ENCODE measurements at regions not wholly inside any gene's neighbourhood (a gene's known extent, or its start where the extent isn't known, plus 50 kb on each side); places are given as distances from the start of the nearest gene placed in this dataset.

GRCh38 chr11:81010631-81011030, 1569.8 kb upstream of the TENM4 start:
- Mint-ChIP-seq H3K4me3 (no peak overlapping the region), H3K27ac (ENCODE audit: unreplicated experiment) (no peak overlapping the region), H3K4me1 (no peaks in the 10 kb centered on the region), H3K27me3 (ENCODE audit: low read depth) (no peaks in the 10 kb centered on the region), H3K36me3 (ENCODE audit: low read depth) (no peaks in the 10 kb centered on the region), H3K9me3 (peaks cover 7% of the 10 kb centered on the region)
- DNase-seq (ENCODE audit: low read depth, low spot score), result no peak
- no peak for TF ChIP-seq CTCF (conservative IDR thresholded peaks at IDR 0.05)

DNA sequence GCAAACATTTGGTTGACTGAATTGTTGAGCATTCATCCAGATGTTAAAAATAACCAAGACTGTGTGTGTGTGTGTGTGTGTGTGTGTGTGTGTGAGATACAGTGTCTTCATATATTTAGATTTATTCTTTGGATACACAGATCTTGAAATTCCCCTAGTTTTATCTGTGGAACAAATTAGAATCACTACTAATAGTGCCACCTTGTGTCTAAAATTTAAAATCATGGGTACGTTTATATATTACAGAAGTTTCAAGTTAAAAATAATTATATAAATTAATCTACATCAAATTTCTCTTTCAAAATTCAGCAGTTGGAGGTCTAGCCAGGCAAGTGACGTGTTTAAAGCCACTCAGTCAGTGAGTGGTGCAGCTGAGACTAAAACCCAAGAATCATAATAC, 1566.2 kb upstream of the TENM4 start:
- H3K4me3 Mint-ChIP-seq, result no peak overlapping the region
- H3K4me1 Mint-ChIP-seq, result no peaks in the 10 kb centered on the region
- TF ChIP-seq CTCF (conservative IDR thresholded peaks at IDR 0.05), result peak; percentile 55
- H3K36me3 Mint-ChIP-seq (ENCODE audit: low read depth), result no peaks in the 10 kb centered on the region
- DNase-seq (ENCODE audit: low read depth, low spot score), result no peak
- peaks cover 4% of the 10 kb centered on the region for H3K9me3 Mint-ChIP-seq
- no peaks in the 10 kb centered on the region for H3K27me3 Mint-ChIP-seq (ENCODE audit: low read depth)
- H3K27ac Mint-ChIP-seq (ENCODE audit: unreplicated experiment), result no peak overlapping the region

- no peaks in the 10 kb centered on the region for H3K9me3 Mint-ChIP-seq
- H3K36me3 Mint-ChIP-seq (ENCODE audit: low read depth), result no peaks in the 10 kb centered on the region
- no peak overlapping the region for H3K4me3 Mint-ChIP-seq
- DNase-seq (ENCODE audit: low read depth, low spot score), result no peak
- no peaks in the 10 kb centered on the region for H3K27me3 Mint-ChIP-seq (ENCODE audit: low read depth)
- H3K27ac Mint-ChIP-seq (ENCODE audit: unreplicated experiment), result no peak overlapping the region
- H3K4me1 Mint-ChIP-seq, result no peaks in the 10 kb centered on the region
- no peak for TF ChIP-seq CTCF (conservative IDR thresholded peaks at IDR 0.05)
Measured at GRCh38 chr11:81005595-81005994, 1564.8 kb upstream of the TENM4 start.

DNA sequence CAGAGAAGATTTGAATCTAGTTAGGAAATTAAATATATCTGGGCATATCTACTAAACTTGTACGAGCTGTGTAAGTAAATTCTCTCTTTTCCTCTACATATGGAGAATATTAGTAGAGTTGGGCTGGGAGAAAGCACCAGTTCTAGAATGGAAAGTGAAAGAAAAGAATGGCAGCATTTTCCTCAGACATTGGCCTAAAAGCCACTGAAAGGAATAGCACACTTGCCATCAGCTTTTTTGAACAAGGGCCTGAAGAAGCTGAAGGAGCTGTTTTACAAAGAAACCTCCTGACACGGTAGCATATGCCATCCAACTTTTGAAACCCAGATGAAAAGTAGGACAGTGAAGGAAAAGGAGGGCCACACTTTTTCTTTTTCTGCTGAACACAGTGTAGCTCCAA, 1563.7 kb upstream of the TENM4 start:
- no peaks in the 10 kb centered on the region for H3K9me3 Mint-ChIP-seq
- no peaks in the 10 kb centered on the region for H3K27me3 Mint-ChIP-seq (ENCODE audit: low read depth)
- H3K4me3 Mint-ChIP-seq, result no peak overlapping the region
- no peaks in the 10 kb centered on the region for H3K36me3 Mint-ChIP-seq (ENCODE audit: low read depth)
- H3K27ac Mint-ChIP-seq (ENCODE audit: unreplicated experiment), result no peak overlapping the region
- no peak for TF ChIP-seq CTCF (conservative IDR thresholded peaks at IDR 0.05)
- no peaks in the 10 kb centered on the region for H3K4me1 Mint-ChIP-seq
- no peak for DNase-seq (ENCODE audit: low read depth, low spot score)

DNA sequence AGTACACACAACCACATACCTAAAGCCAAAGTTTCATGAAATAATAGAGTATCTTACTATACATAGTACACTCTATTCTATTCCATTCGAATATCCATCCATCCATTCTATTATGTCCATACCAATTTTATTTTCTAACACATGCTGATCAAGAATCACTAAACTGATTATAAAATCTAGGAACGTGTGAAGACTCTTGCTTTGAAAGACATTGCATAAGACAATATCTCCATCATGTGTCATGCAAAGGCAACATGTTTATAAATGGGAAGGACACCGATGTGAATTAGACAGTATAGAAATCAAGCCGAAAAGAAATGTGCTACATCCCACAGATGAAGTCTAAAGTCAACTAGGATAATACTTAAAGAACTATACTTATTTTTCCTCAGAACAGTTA, 1561.5 kb upstream of the TENM4 start:
- H3K9me3 Mint-ChIP-seq, result no peaks in the 10 kb centered on the region
- no peak overlapping the region for H3K27ac Mint-ChIP-seq (ENCODE audit: unreplicated experiment)
- H3K4me1 Mint-ChIP-seq, result peaks cover 3% of the 10 kb centered on the region
- no peaks in the 10 kb centered on the region for H3K27me3 Mint-ChIP-seq (ENCODE audit: low read depth)
- no peaks in the 10 kb centered on the region for H3K36me3 Mint-ChIP-seq (ENCODE audit: low read depth)
- no peak overlapping the region for H3K4me3 Mint-ChIP-seq
- no peak for TF ChIP-seq CTCF (conservative IDR thresholded peaks at IDR 0.05)
- DNase-seq (ENCODE audit: low read depth, low spot score), result no peak

DNA sequence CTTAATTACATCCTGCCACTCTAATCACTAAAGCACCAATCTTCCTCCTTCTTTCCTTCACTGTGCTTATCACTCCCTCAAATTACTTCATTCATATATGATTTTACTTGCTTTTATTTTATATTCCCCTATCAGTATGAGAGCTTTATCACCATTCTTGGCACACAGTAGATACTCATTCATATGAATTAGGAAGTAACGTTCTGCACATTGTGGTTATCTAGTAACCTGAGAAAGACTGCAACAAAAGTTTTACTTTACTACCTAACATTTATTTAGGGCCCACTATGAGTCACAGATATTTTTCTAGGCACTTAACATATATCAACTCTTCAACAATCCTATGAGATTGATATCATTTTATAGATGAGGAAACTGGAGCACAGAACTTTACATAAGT, 1559.9 kb upstream of the TENM4 start:
- Mint-ChIP-seq H3K4me3 (no peak overlapping the region), H3K27me3 (ENCODE audit: low read depth) (no peaks in the 10 kb centered on the region), H3K36me3 (ENCODE audit: low read depth) (no peaks in the 10 kb centered on the region), H3K9me3 (no peaks in the 10 kb centered on the region), H3K4me1 (peaks cover 8% of the 10 kb centered on the region), H3K27ac (ENCODE audit: unreplicated experiment) (no peak overlapping the region)
- no peak for DNase-seq (ENCODE audit: low read depth, low spot score)
- TF ChIP-seq CTCF (conservative IDR thresholded peaks at IDR 0.05), result no peak

Data from neural crest cell (in vitro differentiated cells).